RWPE1 (cell line): ENCODE measurements at regions not wholly inside any gene's neighbourhood (a gene's known extent, or its start where the extent isn't known, plus 50 kb on each side); places are given as distances from the start of the nearest gene placed in this dataset.

ENCODE experiments used
- CTCF ChIA-PET: fragments of 350-600 bp; sonication (Branson Sonifier 250); formaldehyde crosslinking; extraction: SDS; loops from one replicate; lab custom pipeline; 2021; lab: Yijun Ruan, JAX
- POLR2A ChIA-PET: fragments of 400-600 bp; formaldehyde crosslinking; extraction: SDS; loops from one replicate; lab custom pipeline; 2020; ENCODE audit warnings: antibody characterized with exemption; ENCODE audit not compliant: low non-redundant PET; lab: Yijun Ruan, JAX
- DNase-seq: peaks from one replicate; pipeline ENCODE4 v3.0.0; 2012; ENCODE audit warnings: low spot score
- H3K27ac ChIP-seq: fragments of 450-650 bp; 2 replicates; pipeline ENCODE4 v1.5.1; 2017
- TF ChIP-seq, protein P1 (sequence below): fragments of 450-650 bp; conservative IDR thresholded peaks from 2 replicates; pipeline ENCODE4 v1.5.1; 2017; ENCODE audit warnings: low read depth, mild to moderate bottlenecking

DNA sequence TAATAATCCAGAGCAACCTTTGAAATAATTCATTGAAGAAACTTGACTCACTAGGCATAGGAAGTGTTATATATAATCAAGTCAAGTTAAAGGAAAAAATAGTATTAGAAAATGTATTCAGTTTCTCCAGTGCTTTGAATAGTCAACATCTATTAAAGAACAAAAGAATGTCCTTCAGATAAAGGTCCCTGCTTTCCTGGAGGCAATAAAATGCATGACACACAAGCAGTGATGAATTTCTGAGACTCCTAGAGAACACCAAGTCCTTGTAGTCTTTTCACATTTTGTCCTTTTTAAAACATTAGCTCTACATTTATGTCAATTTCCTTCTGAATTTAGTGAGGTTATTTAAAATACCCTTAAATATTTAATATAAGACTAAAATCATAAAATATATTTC is 695.5 kb downstream of the EPHA3 start:
- no peak for DNase-seq
- TF ChIP-seq, protein P1, sequence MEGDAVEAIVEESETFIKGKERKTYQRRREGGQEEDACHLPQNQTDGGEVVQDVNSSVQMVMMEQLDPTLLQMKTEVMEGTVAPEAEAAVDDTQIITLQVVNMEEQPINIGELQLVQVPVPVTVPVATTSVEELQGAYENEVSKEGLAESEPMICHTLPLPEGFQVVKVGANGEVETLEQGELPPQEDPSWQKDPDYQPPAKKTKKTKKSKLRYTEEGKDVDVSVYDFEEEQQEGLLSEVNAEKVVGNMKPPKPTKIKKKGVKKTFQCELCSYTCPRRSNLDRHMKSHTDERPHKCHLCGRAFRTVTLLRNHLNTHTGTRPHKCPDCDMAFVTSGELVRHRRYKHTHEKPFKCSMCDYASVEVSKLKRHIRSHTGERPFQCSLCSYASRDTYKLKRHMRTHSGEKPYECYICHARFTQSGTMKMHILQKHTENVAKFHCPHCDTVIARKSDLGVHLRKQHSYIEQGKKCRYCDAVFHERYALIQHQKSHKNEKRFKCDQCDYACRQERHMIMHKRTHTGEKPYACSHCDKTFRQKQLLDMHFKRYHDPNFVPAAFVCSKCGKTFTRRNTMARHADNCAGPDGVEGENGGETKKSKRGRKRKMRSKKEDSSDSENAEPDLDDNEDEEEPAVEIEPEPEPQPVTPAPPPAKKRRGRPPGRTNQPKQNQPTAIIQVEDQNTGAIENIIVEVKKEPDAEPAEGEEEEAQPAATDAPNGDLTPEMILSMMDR, result no peak
- POLR2A ChIA-PET, result no interaction called here
- CTCF ChIA-PET, result no interaction called here
- no peak overlapping the region for H3K27ac ChIP-seq

DNA sequence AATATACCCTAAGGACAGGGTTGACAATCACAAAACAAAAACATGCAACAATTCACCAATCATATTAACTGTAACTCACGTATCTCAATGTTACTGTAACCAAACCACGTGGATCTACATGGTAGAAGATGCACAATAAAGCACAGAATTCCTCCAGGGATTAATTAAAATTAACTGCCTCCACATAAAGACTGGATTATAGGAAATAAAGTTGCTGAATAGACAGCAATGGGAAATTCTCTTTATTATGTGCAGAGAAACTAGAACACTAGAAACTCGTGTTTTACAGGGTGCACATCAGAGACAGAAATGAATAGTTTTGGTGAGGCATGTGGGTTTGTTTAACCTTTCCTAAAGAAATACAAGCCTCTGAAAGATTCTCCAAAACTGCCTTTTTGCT is 696.3 kb downstream of the EPHA3 start:
- TF ChIP-seq, protein P1, result no peak
- ChIA-PET POLR2A (no interaction called here), CTCF (no interaction called here)
- no peak overlapping the region for H3K27ac ChIP-seq
- DNase-seq, result no peak

DNA sequence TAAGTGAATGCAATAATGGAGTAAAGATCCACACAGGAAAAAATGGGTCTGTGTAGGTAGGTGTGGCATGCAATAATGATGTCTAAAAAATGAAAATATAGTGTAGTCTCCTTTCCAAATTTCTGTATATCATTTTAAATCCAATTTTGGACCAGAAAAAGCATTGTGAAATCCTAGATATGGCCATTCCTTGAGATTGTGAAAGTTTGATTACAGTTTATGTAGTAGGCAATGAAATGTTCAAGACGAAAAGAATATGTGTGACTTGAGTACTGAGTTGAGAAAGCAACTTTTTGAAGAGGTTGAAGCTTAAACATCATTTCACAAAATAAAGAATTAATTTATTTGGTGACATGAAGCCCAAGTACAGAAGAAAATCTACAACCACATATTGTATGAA is 698.7 kb downstream of the EPHA3 start:
- TF ChIP-seq, protein P1, result no peak
- no peak overlapping the region for H3K27ac ChIP-seq
- POLR2A ChIA-PET, result no interaction called here
- CTCF ChIA-PET, result no interaction called here
- no peak for DNase-seq

DNA sequence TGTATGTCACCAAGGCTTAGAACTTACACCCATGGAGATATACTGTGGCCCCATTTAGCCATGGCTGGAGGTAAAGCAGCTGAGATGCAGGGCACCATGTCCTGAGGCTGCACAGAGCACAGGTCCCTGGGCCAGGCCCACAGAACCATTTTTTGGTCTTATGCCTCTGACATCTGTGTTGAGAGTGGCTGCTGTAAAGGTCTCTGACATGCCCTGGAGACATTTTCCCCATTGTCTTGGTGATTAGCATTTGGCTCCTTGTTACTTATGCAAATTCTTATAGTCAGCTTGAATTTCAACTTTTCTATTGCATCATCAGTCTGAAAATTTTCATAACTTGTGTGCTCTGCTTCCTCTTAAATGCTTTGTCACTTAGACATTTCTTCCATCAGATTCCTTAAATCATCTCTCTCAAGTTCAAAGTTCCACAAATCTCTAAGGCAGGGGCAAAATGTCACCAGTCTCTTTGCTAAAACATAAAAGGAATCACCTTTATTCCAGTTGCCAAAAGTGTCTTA is 701.3 kb downstream of the EPHA3 start:
- ChIA-PET POLR2A (no interaction called here), CTCF (no interaction called here)
- TF ChIP-seq, protein P1, result no peak
- no peak overlapping the region for H3K27ac ChIP-seq
- DNase-seq, result no peak

DNA sequence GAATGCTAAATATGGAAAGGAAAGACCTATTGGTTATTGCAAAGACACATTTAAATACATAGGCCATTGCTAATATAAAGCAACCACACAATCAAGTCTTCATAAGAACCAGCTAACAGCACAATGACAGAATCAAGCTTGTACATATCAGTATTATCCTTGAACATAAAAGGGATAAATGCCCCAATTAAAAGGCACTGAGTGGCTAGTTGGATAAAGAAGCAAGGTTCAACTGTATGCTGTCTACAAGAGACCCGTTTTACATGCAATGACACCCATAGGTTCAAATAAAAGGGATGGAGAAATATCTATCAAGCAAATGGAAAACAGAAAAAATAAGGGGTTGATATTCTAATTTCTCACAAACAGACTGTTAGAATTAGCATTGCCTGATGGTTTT is 706.1 kb downstream of the EPHA3 start:
- CTCF ChIA-PET, result interaction anchor here (0.6 kb wide), 1 partner anchor 9 kb away, joined by 3 read pairs; no protein-coding TSS in a partner anchor
- DNase-seq, result no peak
- POLR2A ChIA-PET, result no interaction called here
- TF ChIP-seq, protein P1, result no peak
- H3K27ac ChIP-seq, result no peak overlapping the region

DNA sequence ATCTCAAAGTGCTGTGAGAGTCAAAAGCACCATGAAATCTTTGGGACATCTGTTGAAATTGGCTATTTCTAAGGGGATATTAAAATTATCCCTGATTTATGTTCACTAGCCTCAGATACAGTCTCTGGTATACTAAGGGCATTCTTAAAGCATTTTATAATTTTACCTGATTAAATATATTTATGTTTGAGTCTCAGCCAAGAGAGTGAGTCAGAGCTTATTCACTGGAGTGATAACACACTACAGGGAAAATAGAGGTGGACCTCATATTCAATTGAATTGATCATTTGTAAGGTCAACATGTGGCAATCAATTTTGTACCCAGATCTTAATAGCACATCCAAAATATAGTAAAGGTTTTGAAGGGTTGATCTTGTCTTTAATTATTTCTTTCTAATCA is 733.6 kb downstream of the EPHA3 start:
- ChIA-PET CTCF (no interaction called here), POLR2A (no interaction called here)
- TF ChIP-seq, protein P1, result no peak

More for the DNA sequence above, 733.6 kb downstream of the EPHA3 start:
- DNase-seq, result peak; percentile 1
- no peak overlapping the region for H3K27ac ChIP-seq
